HG02870 (cell line): ENCODE measurements at regions not wholly inside any gene's neighbourhood (a gene's known extent, or its start where the extent isn't known, plus 50 kb on each side); places are given as distances from the start of the nearest gene placed in this dataset.
"Not testable (repeated sequence)": the region's sequence is repeated elsewhere in the genome, so short reads cannot be mapped to it uniquely, and the experiment has no call there.

Experiments
- ATAC-seq: cut with Tn5 transposase; IDR thresholded peaks from one replicate; pipeline ENCODE4 v1.9.1; 2021; ENCODE audit warnings: mild to moderate bottlenecking, moderate library complexity; ENCODE audit not compliant: unreplicated experiment

DNA sequence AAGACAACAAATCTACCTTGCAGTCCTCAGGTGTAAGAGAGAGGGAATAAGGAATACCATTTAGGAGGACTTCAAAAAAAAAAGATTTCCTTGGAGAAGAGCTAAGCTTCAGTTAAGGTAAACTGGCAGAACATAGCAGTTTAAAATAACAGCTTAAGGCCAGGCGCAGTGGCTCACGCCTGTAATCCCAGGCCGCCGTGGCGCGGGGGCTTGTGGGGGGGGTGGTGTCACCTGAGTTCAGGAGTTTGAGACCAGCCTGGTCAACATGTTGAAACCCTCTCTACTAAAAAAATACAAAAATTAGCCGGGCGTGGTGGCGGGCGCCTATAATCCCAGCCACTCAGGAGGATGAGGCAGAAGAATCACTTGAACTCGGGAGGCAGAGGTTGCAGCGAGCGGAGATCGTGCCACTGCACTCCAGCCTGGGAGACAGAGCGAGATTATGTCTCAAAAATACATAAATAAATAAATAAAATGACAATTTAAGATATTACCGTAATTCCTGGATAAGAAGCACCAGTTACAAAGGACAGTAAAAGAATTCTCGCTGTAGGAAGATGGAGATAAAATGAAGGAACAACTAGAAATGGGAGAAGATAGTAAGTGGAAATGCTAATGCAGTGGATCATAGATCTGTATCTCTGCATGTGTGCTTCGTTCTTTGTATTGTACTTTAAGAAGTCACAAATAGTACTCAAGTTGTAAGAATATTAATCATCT is 1140.2 kb downstream of the NCAM2 start:
- no peak for ATAC-seq

DNA sequence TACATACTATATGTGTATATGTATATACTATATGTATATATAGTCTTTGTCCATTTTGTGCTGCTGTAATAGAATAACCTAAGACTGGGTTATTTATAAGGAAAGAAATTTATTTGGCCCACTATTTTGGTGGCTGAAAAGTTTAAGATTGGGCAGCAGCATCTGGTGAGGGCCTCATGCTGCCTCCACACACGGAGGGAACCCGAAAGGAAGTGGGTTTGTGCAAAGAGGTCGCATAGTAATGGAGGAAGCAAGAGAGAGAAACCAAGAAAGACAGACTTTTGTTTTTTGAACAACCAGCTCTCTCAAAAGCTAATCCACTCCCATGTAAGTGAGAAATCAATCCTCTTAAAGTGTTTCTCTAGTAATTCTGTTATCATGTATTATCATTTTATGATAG is 1147.3 kb downstream of the NCAM2 start:
- no peak for ATAC-seq

DNA sequence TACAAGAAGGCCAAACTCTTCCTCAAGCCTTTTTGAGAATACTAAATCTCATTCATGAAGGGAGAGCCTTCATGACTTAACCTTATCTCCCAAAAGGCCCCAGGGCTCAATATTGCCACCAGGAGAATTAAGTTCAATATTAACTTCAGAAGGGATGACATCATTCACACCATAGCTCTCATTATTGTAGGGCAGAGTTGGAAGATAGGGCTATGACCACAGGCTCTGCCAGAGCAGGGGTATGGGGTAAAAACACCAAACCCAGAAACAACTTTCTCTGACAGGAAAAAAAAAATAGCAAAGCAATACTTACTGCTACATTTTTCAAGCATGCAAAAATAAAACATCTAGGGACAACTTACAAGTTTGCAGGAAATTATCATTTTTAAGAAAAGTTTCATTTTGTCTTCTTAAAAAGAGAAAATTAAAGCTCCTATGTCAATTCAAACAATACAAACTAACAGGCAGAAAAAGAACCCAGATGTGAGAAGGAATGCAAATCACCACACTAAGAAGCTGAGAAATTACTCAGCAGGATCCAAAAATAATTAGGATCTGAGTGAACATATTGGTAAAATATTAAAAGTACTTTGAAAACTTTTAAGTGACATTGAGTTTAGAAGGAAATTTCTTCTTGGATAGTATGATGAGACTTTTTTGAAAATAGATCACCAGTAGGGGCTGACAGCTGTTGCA is 1156.5 kb downstream of the NCAM2 start:
- no peak for ATAC-seq

DNA sequence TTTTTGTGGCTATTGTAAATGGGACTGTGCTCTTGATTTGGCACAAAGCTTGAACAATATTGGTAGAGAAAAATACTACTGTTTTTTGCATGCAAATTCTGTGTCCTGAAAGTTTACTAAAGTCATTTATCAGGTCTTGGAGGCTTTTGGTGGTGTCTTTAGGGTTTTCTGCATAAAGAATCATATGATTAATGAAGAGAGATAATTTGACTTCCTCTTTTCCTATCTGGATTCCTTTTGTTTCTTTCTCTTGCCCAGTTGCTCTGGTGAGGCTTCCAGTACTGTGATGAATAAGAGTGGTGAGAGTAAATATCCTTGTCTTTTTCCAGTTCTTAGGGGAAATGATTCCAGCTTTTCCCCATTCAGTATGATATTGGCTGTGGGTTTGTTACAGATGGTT is 1166.7 kb downstream of the NCAM2 start:
- ATAC-seq = no peak

DNA sequence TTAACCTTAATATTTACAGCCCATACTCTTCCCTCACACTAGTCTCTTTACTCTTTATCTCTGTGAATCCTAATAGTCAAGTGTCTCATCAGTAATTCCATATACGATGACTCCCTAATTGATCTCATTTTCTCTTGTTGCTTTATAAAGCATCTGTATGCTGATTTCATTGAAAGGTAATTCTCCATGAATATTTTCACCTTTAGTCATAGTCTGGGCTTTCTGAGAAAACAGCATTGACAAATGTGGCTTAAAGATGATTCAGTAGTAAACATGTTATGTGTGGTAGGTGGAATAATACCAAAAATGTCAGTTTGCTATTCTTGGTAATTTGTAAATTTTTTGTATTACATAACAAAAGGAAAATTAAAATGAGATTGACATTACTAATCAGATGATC is 1176.5 kb downstream of the NCAM2 start:
- ATAC-seq = no peak

DNA sequence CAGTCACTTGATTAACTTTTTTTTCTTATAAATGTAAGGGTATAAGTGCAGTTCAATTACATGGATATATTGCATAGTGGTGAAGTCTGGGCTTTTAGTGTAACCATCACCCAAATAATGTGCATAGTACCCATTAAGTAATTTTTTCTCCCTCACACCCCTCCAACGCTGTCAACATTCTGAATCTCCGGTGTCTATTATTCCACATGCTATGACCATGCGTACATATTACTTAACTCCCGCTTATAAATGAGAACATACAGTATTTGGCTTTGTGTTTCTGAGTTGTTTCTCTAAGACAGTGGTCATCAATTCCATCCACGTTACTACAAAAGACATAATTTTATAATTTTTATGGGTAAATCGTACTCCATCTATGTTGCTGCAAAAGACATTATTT is 1191.1 kb downstream of the NCAM2 start:
- ATAC-seq = no peak

DNA sequence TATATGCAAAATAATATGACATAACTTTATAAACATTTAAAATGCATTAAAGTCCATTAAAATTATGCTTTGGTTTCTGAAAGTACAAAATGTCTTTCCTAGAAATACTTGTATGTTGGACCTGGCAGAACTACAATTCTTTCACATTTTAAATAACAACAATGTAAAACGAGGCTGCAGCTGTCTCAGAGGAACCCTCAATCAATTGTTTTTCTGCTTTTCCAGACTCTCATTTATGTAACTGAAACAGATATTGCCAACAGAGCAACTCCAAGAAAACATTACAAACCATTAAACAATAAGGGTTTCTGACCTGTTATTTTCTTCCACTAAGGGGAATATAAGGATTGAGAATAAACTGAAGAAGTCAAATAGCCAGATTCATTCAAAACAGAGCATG is 1193.4 kb downstream of the NCAM2 start:
- no peak for ATAC-seq

DNA sequence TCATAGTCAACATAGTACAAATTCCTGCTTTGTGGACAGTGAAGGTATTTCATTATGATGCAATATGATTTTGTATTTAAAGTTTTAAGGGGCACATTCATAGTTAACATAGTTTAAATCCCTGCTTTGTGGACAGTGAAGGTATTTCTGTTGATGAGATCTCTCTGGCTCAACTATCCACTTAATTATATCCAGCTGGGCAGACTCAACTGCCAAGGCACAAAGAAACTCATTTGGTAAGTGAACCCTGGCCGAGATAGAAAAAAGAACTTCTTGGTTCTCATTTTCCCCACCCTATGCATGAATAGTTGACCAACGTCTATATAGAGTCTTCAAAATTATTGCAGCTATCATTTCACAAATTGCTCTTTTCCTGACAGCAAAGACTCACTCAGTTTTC is 1194.6 kb downstream of the NCAM2 start:
- no peak for ATAC-seq

DNA sequence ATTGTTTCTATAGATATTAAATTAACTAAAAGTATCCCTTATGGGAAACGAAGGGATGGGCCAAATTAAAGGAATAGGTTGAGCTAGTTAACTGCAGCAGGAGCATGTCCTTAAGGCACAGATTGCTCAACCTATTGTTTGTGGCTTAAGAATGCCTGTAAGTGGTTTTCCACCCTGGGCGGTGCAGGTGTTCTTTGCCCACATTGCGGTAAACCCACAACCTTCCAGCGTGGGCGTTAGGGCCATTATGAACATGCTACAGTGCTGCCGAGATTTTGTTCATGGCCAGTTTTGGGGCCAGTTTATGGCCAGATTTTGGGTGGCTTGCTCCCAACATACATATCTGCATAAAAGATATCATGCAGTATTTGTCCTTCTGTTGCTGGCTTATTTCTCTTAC is 1196.8 kb downstream of the NCAM2 start:
- ATAC-seq = not testable (repeated sequence)

DNA sequence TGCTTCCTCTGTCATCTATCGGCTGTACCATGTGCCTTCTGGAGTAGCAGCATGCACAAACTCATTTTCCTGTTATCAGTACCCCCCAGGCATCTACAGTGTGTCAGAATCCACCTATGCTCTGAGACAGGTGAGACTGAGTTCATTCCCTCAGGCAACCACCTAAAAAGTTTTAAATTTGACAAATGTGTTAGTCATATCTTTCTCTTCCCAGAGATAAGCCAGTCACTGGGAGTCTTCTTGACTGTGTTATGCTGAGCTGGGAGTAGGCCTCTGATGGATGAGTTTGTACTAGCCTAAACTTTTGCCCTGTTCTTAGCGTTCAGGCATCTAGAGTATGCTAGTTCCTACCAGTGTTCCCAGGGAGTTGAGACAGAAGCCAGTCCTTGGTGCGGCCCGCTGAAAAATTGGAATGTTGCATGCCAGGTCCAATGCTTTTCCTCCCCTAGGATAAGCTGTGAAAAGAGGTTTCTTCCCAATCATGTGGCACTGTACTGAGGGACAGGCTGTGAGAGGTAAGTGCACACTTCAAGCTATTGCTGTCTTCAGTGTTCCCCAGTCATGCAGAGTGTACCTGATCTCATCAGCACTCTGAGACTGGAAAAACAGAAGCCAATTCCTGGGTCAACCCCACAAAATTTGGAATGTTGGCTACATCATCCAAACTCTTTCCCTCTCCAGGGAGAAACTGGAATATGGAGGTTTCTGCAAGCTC is 1202.3 kb downstream of the NCAM2 start:
- no peak for ATAC-seq

DNA sequence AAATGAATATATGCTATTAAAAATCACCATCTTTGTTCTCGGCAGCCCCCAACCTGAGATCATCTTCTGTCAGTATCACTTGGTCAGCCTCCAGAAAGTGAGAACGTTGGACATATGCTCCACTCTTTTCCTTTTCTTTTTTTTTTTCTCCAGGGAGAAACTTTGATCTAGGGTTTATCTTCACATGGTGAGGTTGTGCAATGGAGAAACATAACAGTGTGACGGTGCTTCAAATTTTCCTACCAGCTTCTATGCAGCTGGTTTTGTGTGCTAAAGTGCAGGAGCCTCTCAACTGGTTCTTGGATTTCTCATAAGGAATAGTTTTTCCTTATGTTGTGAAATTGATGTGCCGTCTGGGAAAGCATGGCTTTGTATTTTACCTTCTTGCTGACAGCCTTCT is 1202.9 kb downstream of the NCAM2 start:
- no peak for ATAC-seq

DNA sequence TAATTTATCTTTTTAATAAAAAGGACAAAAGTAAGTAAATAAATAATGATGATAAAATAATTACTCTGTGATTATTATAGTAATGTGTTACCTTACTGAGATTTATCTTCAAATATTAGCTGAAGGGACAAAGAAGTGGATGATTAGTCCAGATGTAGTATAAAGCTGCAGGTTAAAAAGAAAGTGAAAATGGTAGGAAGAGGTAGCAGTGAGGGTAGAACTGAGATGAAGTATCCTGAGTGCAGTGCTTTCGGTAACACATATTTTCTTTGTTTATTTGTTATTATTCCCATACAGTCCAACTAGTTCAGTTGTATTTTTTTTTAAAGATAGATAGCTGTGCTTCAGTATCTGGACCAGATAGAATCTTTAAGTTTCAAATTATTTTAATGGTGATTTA is 1203.5 kb downstream of the NCAM2 start:
- ATAC-seq = no peak

DNA sequence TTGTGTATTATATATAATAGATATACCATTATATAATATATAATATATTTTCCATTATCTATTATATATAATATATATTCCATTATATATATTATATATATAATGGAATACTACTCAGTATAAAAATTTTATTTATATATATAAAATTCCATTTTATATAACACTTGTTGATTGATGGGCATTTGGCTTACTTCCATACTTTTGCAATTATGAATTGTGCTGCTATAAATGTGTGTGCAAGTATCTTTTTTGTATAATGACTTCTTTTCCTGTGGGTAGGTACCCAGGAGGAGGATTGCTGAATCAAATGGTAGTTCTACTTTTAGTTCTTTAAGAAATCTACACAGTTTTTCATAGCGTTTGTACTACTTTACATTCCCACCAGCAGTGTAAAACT is 1211.1 kb downstream of the NCAM2 start:
- no peak for ATAC-seq

DNA sequence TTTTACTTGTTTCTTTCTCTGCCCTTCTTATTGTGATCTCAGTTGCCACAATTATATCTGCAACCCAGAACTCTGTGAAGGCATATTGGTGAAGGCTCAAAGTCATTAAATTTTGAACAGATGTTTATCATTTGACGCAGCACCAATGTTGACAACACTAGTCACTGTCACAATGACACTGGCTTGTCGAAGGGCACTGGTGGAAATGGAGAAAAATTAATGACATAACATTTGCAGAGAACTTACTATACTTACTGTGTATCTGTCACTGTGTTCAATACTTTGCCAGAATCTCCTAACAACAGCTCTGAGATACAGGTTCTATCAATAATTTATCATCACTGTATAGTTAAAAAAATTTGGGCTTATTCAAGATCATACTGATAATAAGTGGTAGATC is 1213.7 kb downstream of the NCAM2 start:
- ATAC-seq = no peak

DNA sequence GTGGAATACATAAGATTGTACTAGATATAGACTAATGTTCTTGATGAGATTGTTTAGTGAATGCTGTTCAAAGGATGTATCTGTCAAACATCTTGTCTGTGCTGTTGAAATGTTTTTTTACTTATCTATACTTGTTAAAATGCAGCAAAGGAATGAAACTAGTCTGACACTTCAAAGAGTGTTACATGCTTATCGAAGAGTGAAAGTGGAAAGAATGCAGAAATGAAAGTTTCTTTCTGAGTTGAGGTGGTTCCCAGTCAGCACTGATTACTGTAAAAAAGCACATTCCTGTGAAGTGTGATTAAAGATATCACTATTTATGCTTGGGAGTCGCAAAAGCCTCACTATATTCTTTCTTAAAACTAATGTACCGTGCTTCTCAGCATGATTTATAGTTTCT is 1225.2 kb downstream of the NCAM2 start:
- peak; percentile 92 for ATAC-seq

DNA sequence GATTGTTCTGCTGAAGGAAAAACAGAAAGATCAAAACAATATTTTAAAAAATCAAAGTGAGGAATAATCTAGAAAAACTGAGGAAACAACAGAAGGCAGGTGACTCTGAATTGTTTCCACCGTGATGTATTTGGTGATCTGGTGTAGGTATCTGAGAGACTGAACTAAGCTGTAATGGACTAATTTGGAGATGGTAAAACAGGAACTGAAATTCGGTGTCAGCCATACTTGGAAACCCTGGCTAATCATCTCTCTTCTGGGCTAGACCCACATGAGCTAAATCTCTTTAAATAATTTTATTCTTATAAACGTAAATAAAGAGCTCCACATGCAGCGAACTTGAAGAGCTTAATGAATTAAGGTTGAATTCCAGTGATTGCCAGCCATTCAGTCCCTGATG is 1226.1 kb downstream of the NCAM2 start:
- peak; percentile 55 for ATAC-seq

DNA sequence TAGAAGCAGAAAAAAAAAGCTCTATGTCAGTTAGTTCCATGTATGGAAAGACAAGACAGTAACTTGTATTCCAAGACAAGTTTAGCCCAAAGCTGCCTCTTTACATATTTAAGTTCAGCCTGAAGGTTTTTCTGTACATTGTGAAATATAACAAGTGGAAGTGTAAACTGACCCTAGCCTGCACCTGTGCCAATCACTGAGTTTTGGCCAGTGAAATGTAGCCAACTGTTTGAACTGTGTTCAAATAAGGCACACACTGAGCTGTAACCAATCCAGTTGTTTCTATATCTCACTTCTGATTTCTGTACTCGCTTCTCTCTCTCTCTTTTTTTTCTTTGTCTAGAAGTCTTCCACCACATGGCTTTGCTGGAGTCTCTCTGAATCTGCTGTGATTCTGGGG is 1227.1 kb downstream of the NCAM2 start:
- ATAC-seq = no peak

DNA sequence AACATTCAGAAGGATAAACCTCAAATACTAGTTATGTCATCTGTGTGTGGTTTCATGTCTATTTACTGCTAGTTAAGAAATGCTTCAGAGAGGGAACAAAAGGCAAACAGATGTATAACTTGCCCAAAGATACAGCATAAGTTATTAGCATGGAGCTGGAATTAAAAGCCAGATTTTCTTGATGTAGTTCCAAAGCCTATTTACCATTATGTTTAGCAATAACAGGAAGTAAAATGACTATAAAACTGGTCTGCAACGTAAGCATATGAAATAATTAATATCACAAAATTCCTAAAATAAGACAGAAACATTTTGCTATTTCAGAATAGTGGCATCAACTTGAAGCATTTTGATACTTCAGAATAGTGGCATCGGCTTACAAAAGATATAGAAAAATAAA is 1232.8 kb downstream of the NCAM2 start:
- no peak for ATAC-seq

DNA sequence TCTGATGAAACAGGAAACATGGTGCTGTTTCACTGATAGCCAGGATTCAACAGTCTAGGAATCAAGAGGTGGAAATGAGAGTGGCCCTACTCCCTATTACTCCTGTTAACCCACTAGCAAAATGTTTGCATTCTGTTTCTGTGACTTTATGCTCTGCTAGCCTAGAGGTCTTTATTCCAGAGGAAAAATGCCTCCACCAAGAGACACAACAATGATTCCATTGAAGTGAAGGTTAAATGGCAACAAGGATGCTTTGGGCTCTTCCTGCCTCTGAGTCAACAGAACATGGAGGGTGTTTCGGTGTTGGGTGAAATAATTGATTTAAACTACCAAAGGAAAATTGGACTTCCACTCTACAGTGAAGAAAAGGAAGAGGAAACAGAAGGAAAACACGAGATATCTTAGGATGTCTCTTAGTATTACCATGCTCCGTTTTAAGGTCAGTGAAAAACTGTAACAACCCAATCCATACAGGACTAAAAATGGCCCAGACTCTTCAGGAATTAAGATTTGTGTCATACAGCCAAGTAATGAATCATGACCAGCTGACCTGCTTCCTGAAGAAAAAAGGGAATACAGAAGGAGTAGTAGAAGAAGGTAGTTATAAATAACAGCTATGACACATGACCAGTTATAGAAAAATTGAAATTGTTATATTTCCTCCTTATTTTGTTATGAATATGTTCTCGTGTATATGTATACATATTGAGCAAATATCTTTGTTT is 1237.8 kb downstream of the NCAM2 start:
- no peak for ATAC-seq

DNA sequence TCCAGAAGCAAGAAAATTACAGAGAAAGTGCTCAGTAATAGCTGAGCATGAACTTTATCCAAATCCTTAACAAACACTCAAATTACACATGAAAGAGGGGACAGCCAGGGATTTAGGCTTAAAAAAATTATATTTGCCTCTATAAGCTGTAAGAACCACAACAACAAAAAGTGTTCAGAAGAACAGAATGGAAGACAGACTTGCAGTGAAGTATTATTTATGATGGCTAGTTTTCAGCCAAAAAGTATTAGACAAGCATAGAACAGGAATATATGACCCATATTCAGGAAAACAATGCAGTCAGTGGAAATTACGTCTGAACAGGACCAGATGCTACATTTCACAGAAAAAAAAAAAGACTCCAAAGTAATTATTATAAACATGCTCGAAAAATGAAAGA is 1246.3 kb downstream of the NCAM2 start:
- no peak for ATAC-seq

DNA sequence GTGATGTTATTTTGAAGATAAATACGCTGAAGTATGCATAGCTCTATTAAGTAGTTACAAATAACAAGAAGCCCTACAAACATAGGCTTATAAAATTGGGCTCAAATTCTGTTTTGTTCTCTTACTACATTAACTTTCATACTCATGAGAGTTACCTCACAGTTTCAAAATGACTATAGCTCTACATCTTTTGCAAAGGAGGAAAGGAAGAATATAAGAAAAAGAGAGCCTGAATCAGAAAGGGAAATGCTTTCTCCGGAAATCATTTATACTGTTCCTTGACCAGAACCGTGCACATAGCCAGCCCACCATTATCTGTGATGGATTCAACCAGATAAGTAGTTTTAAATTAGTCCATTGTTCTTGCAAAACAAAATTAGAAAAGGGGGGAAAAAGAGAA is 1252.1 kb downstream of the NCAM2 start:
- no peak for ATAC-seq

DNA sequence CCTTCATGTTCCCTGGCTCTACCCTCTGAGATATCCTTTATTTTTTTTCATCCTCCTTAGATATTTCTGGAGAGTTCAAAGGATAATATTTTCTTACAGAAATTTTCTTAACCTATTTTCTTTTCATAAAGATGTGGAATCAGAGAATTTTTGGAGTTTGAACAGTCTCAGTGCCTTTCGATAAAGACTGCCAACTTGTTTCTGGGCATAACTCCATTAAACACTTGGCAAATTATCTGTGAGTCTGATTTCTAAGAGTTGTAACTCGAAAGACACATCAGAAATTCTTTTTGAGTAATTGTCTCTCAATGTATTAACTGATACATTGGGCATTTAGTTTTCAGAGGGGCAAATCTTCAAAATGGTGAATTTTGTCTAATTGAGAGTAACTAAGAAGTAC is 1255.6 kb downstream of the NCAM2 start:
- ATAC-seq = no peak
